ENCODE measurements at regions not wholly inside any gene's neighbourhood (a gene's known extent, or its start where the extent isn't known, plus 50 kb on each side); places are given as distances from the start of the nearest gene placed in this dataset.

DNA sequence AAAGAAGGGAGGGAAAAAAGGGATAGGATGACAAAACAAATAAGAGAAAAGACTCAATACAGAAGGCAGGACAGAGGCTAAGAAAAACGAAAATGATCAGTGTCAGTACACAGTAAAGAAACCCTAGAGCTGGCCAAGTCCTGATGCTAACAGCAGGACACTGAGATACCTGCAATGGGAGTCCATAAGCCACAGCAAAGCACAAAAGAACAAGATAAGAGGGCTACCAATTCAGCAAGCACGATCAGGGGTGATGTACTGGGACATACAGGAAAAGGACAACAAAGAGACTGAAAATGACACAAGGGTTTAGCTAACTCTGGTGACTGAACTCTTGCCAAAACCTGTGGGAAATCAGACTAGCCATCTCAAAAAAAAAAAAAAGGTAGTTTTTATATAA is 1072.6 kb upstream of the COX7C start:
- TF ChIP-seq, protein P1, sequence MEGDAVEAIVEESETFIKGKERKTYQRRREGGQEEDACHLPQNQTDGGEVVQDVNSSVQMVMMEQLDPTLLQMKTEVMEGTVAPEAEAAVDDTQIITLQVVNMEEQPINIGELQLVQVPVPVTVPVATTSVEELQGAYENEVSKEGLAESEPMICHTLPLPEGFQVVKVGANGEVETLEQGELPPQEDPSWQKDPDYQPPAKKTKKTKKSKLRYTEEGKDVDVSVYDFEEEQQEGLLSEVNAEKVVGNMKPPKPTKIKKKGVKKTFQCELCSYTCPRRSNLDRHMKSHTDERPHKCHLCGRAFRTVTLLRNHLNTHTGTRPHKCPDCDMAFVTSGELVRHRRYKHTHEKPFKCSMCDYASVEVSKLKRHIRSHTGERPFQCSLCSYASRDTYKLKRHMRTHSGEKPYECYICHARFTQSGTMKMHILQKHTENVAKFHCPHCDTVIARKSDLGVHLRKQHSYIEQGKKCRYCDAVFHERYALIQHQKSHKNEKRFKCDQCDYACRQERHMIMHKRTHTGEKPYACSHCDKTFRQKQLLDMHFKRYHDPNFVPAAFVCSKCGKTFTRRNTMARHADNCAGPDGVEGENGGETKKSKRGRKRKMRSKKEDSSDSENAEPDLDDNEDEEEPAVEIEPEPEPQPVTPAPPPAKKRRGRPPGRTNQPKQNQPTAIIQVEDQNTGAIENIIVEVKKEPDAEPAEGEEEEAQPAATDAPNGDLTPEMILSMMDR (conservative IDR thresholded peaks at IDR 0.05; ENCODE audit: low read length), result no peak
- no peak for TF ChIP-seq EZH2phosphoT487 (IDR thresholded peaks at IDR 0.05; ENCODE audit: borderline replicate concordance)

All from Loucy (cell line).